GM18517 (cell line): ENCODE measurements at regions not wholly inside any gene's neighbourhood (a gene's known extent, or its start where the extent isn't known, plus 50 kb on each side); places are given as distances from the start of the nearest gene placed in this dataset.
"Not testable (repeated sequence)": the region's sequence is repeated elsewhere in the genome, so short reads cannot be mapped to it uniquely, and the experiment has no call there.

Experiments used
- ATAC-seq: cut with Tn5 transposase; IDR thresholded peaks from one replicate; pipeline ENCODE4 v1.9.1; 2021; ENCODE audit warnings: mild to moderate bottlenecking, moderate library complexity; ENCODE audit not compliant: unreplicated experiment

- peak; percentile 98 for ATAC-seq
These were observed 271.3 kb downstream of the LRATD1 start for GRCh38 chr2:14903709-14904374.

GRCh38 chr2:14904378-14904777 is 271.9 kb downstream of the LRATD1 start:
- not testable (repeated sequence) for ATAC-seq

GRCh38 chr2:14905571-14905970 is 273.1 kb downstream of the LRATD1 start:
- no peak for ATAC-seq

- ATAC-seq = no peak
These were observed 274.6 kb downstream of the LRATD1 start for GRCh38 chr2:14907014-14907612.

GRCh38 chr2:14909795-14910194 is 277.3 kb downstream of the LRATD1 start:
- ATAC-seq = no peak

DNA sequence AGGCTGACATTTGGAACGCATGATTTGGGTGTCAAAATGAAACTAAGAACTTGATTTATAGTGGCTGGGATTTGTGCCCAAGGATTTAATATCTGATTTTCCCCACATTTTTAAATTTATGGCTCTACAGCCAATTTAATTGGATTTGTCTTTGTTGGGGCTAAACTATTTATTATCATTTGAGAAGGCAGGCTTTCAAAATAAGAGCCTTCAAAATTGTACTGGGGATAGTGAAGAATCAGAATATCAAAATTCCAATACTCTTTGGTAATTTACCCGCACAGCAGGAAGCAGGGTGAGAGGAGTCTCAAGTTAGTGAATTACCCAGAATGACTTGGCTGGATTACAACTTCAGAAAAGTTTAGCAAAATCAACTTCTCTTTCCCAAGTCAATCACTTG is 278.1 kb downstream of the LRATD1 start:
- ATAC-seq = no peak

DNA sequence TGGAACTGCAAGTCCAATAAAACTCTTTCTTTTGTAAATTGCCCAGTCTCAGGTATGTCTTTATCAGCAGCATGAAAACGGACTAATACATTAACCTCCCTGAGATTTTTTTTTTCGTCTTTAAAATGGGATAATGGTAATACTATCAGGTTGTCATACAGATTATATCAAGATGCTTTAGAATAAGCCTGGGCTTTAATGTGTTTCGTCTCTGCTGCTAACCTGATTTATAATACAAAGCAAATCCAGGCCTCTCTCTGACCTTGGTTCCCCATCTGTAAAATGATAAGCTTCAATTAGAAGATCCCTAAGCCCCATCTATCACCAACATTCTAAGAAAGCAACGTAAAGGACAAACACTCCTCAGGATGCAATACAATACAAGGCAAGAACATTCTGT is 283.5 kb downstream of the LRATD1 start:
- no peak for ATAC-seq

DNA sequence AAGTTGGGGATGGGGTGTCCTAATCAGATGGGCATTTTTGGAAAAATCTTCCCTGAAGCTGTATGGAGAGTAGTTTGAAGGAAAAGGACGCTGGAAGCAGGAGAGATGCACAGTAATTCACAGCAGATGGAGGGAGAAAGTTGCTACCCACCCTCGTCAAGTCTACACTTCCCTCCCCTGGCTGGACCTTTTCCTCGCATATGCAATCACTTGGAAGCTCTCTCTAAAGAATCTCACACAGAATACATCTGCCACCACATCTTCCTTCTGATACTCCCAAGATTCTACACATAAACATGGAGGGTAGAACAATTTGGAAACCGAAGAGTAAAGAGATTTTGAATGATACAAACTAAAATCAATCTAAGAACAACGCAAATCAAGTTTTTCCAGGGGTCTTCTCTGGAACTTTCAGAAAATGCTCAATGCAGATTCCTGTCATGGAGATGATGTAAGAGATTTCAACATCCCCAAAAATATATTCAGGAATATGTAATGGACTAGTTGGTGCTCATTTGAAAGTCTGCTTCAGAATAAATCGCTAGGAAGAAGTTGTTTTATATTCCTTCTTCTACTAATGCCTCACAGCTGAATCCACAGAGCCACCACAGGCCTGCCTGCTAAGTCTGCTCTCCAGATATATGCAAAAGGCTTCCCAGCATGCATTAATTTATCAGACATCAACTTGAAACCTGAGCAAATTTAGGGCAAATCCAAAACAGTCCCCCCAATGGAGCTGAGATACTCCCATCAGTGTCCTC is 291.5 kb downstream of the LRATD1 start:
- ATAC-seq = no peak

GRCh38 chr2:14925471-14925870 is 293.0 kb downstream of the LRATD1 start:
- no peak for ATAC-seq

DNA sequence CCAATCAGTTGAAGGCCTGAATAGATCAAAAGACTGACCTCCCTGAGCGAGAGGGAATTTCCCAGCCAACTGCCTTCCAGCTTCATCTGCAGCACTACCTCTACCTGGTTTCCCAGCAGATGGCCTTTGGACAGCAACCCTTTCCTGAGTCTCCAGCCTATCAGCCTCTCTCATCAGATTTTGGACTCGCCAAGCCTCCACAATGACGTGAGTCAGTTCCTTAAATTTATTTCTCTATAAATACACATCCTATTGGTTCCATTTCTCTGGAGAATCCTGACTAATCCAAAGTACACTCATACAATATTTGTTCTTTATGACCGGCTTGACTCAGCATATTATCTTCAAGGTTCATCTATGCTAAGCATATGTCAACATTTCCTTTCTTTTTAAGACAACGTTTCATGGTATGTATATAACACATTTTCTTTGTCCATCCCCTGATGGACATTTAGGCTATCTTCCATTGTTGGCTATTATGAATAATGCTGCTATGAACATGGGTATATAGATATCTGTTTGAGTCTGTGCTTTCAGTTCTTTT is 294.6 kb downstream of the LRATD1 start:
- ATAC-seq = no peak

DNA sequence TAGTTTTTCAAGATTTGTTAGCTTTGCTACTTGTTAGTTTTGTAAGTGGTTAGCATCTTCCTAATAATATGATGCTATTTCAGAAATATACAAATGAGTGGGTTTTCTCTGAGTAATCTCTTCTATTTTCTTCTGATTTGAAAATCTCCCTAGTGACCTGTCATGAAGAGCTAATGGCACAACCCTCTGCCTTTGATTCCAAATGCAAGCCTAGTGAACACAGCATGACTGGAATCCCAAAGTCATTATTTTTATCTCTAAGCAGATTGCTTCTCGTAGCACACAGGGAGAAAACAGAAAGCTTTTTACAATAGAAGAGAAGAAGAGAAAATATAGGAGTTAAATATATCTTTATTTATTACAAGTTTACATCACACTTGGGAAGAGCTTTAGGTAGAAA is 295.5 kb downstream of the LRATD1 start:
- no peak for ATAC-seq

GRCh38 chr2:14930441-14930840 is 297.9 kb downstream of the LRATD1 start:
- ATAC-seq = no peak

DNA sequence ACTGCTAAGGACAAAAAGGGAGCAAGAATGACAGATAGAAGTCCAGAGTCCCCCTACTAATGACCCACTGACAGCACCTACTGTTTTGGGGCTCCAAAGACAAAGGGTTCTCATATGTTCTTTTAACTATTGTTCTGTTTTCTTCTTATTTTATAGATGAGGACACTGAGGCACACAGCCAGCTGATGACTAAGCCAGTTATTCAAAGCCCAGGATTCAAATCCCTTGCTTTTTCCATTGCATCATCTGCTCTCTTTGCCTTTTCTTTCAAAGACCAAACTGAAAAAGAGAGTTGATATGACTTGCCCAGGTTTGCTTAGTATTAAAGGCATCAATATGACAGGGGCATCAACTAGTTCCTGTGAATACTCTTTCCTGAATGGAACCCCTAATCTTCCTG is 299.8 kb downstream of the LRATD1 start:
- no peak for ATAC-seq

- no peak for ATAC-seq
These were observed 301.2 kb downstream of the LRATD1 start for GRCh38 chr2:14933753-14934152.

DNA sequence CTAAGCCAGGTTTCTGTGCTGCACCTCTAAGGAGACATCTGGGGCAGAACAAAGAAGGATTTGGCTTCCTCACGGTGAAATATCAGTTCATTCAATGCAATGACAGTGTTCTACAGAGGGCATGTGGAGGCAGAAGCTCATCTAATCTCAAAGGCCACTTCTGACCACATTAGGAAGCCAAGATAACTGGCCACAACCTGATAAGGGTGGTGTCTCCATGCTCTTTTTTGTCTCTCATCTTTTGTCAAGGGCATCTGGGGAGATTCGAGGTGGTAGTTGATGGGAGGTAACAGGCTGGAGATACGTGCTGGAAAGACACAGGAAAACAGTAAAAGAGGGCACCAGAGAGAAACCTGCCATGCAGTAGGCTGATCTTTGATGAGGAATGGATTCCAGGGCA is 303.9 kb downstream of the LRATD1 start:
- no peak for ATAC-seq

DNA sequence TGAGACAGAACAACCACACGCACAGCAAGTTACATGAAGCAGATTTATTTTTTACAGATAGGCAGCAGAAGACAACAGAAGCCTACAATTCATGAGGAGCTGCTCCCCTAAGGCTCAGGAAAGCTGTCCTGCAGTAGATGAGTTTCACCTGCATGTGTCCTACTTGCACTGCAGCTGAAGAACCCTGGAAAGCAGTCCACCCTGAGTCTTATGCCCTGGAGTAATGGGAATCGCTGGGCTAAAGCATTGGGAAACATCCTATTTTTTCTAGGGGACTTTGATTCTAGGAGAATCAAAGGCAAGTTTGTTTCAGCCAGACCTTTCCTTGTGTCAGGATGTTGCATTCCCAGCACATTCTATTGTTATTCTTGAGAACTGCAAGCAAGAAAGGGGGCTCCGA is 304.8 kb downstream of the LRATD1 start:
- no peak for ATAC-seq

DNA sequence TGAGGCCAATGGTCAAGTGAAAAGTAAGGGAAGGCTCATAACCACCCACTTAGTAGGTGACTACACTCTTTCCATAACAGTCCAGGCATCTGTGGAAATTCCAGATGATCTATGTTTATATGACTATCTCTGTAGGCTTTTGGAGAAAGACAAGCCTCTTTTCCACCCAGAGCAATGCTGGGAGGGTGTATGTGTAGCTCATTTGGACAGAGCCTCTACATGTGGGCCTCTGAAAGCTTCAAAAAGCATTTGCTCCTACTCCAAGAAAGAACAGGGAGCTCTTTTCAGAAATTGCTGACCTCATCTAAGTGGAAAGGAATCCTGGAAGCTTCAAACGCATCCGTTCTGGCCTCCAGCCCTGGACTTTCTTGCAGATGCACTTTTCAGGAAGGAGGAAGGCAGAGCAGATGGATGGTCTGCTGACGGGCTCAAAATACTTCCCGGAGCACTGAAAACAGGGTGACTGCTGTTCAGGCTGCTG is 308.7 kb downstream of the LRATD1 start:
- ATAC-seq = no peak

GRCh38 chr2:14942987-14943386 is 310.5 kb downstream of the LRATD1 start:
- ATAC-seq = no peak

GRCh38 chr2:14944562-14945346 is 312.2 kb downstream of the LRATD1 start:
- ATAC-seq = no peak

- ATAC-seq = no peak
These were observed 319.2 kb downstream of the LRATD1 start for GRCh38 chr2:14951569-14952285.
